ENCODE measurements at regions not wholly inside any gene's neighbourhood (a gene's known extent, or its start where the extent isn't known, plus 50 kb on each side); places are given as distances from the start of the nearest gene placed in this dataset.

DNA sequence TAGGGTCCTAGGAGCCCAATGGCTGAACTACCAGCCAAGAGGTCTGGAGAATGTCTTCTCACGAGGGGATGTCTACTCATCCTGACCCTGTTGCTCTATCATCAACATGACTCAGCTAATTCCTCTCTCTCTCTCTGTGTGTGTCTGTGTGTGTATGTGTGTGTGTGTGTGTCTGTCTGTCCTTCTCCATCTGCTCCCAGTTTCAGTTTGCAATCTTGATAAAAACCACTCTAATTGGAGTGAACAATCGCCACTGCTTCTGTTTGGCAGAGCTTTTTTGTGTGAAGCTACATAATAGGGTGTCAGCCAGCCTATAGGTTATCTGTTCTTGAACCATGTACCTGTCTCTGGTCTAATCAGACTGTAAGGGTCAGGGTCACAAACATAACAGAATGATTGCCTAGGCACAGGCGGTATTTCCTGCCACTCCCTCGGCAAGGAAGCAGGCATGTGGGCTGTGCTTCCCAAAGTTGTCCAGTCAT lies 219.8 kb downstream of the SH3BP4 start:
- CTCF ChIA-PET (ENCODE audit: partially characterized antibody): interaction anchor here (1.1 kb wide), 1 partner anchor 8 kb away, joined by 3 read pairs; no protein-coding TSS in a partner anchor
- TF ChIP-seq USF2 (IDR thresholded peaks at IDR 0.05; ENCODE audit: low read length) (no peak), CREB1 (IDR thresholded peaks at IDR 0.05) (no peak), RNF2 (IDR thresholded peaks at IDR 0.05; ENCODE audit: borderline replicate concordance, low read depth, low read length, missing control alignments, poor library complexity, severe bottlenecking) (no peak), SRF (IDR thresholded peaks at IDR 0.05; ENCODE audit: low read depth, low read length) (no peak), BACH1 (IDR thresholded peaks at IDR 0.05; ENCODE audit: low read length) (0 out of 2 replicates have a peak, but pooled peaks have one; percentile 60), ATF3 (IDR thresholded peaks at IDR 0.05; ENCODE audit: insufficient read depth, low read depth, low read length) (no peak), RFX5 (IDR thresholded peaks at IDR 0.05; ENCODE audit: borderline replicate concordance, low read depth, low read length) (no peak), E2F6 (IDR thresholded peaks at IDR 0.05) (no peak), ZNF274 (IDR thresholded peaks at IDR 0.05; ENCODE audit: borderline replicate concordance, extremely low read depth, low read length) (no peak), CBX8 (IDR thresholded peaks at IDR 0.05; ENCODE audit: borderline replicate concordance, low read depth, low read length) (no peak), BCL11A (IDR thresholded peaks at IDR 0.05; ENCODE audit: low read depth in 2 of 2, low read length in 2 of 2) (no peak)

More for the DNA sequence above, 219.8 kb downstream of the SH3BP4 start:
- Histone ChIP-seq H3K79me1 (ENCODE audit: low read depth, low read length) (no peaks in the 10 kb centered on the region), H3K36me3 (ENCODE audit: control insufficient read depth in 2 of 4, insufficient read depth in 4 of 4, low read length in 3 of 4) (no peaks in the 10 kb centered on the region), H3K4ac (replicated peaks; ENCODE audit: insufficient read length, low read depth, low read length) (no peak overlapping the region), H3K18ac (ENCODE audit: extremely low read depth, low read length) (no peak overlapping the region), H3K4me2 (ENCODE audit: insufficient read depth in 1 of 2, low read depth in 2 of 2, low read length in 2 of 2) (no peak overlapping the region), H3K9ac (replicated peaks in 1 of 4; ENCODE audit: extremely low read depth in 1 of 4, low read depth in 3 of 4, low read length in 3 of 4) (no peak overlapping the region), H2BK20ac (ENCODE audit: low read length) (0 out of 2 replicates have a peak overlapping the region, but pooled peaks have one; percentile 4), H3K79me2 (ENCODE audit: control insufficient read depth in 1 of 2, insufficient read depth in 2 of 2, low read length in 2 of 2) (no peaks in the 10 kb centered on the region), H2AFZ (ENCODE audit: low read length) (no peak overlapping the region), H2BK12ac (ENCODE audit: low read depth, low read length) (no peak overlapping the region; the same call in 1 of the 2 replicates), H3K9me3 (ENCODE audit: insufficient read depth in 2 of 2, low read depth in 1 of 2, low read length in 1 of 2) (no peaks in the 10 kb centered on the region; a peak in 1 of 4 replicates), H3K4me3 (ENCODE audit: extremely low read depth in 1 of 4, insufficient read depth in 2 of 4, low read depth in 3 of 4, low read length in 4 of 4) (no peak overlapping the region), H3K56ac (replicated peaks; ENCODE audit: insufficient read length, low read depth, low read length) (no peak overlapping the region), H2BK15ac (ENCODE audit: low read length) (no peak overlapping the region), H4K5ac (ENCODE audit: insufficient read length, low read depth, low read length) (no peak overlapping the region), H3K27me3 (replicated peaks in 1 of 4; ENCODE audit: control insufficient read depth in 3 of 4, extremely low read depth in 1 of 4, insufficient read depth in 3 of 4, low read length in 3 of 4) (no peaks in the 10 kb centered on the region; a peak in 1 of 7 replicates), H3K4me1 (replicated peaks in 1 of 4; ENCODE audit: control insufficient read depth in 3 of 4, insufficient read depth in 4 of 4, low read length in 3 of 4) (peaks cover 0 to 2% (median 0%) of the 10 kb centered on the region in 4 experiments; a peak in 2 of 7 replicates), H3K23me2 (ENCODE audit: low read depth, low read length) (peaks cover 3% of the 10 kb centered on the region; the same call in 1 of the 2 replicates), H3K27ac (ENCODE audit: low read depth, low read length) (no peak overlapping the region), H3K23ac (ENCODE audit: insufficient read length) (no peak overlapping the region), H2AK5ac (ENCODE audit: low read depth, low read length) (no peak overlapping the region), H2BK5ac (ENCODE audit: low read depth, low read length) (no peak overlapping the region), H3K14ac (ENCODE audit: insufficient read length) (no peak overlapping the region), H4K20me1 (replicated peaks in 1 of 2; ENCODE audit: control insufficient read depth in 1 of 2, insufficient read depth in 2 of 2, low read length in 2 of 2) (no peaks in the 10 kb centered on the region), H2BK120ac (replicated peaks; ENCODE audit: low read depth, low read length) (no peak overlapping the region), H4K91ac (replicated peaks; ENCODE audit: insufficient read length, low read length) (no peak overlapping the region), H4K8ac (ENCODE audit: extremely low read depth, insufficient read depth, low read length) (no peak overlapping the region)
- DNase-seq (ENCODE audit: low read depth in 1 of 2, low spot score in 2 of 2) (no peak), FAIRE-seq (no peak)
- POLR2A ChIA-PET (ENCODE audit: partially characterized antibody): no interaction called here
- WGBS, 2 experiments (ENCODE audit: extremely low coverage in 1 of 2, insufficient coverage in 1 of 2, insufficient read length in 1 of 2, insufficient replicate concordance in 2 of 2, low coverage in 1 of 2, low lambda C conversion rate in 2 of 2, missing lambda C conversion rate in 1 of 2): 87% methylated on average over 4 of the region's 4 CpGs; no CpG with 5 or more reads in 1 of the 2 experiments
